ENCODE measurements at regions not wholly inside any gene's neighbourhood (a gene's known extent, or its start where the extent isn't known, plus 50 kb on each side); places are given as distances from the start of the nearest gene placed in this dataset.
"Not testable (repeated sequence)": the region's sequence is repeated elsewhere in the genome, so short reads cannot be mapped to it uniquely, and the experiment has no call there.

- H3K9me3 Mint-ChIP-seq (ENCODE audit: low read depth), result no peaks in the 10 kb centered on the region
- H3K4me1 Mint-ChIP-seq (ENCODE audit: low read depth), result peaks cover 8% of the 10 kb centered on the region
- H3K4me3 Mint-ChIP-seq (ENCODE audit: low read depth), result no peak overlapping the region
- H3K27ac Mint-ChIP-seq, result peak overlapping the region; percentile 49
- no peaks in the 10 kb centered on the region for H3K36me3 Mint-ChIP-seq (ENCODE audit: insufficient read depth)
- peaks cover 18% of the 10 kb centered on the region for H3K27me3 Mint-ChIP-seq
- no peak for DNase-seq (ENCODE audit: low spot score, unreplicated experiment)
- no peak for TF ChIP-seq CTCF (IDR thresholded peaks at IDR 0.05; ENCODE audit: unreplicated experiment)
Measured at GRCh38 chr16:29321585-29321984, 84.9 kb downstream of the NPIPB11 start.

- Mint-ChIP-seq H3K27ac (no peak overlapping the region), H3K36me3 (ENCODE audit: insufficient read depth) (no peaks in the 10 kb centered on the region), H3K27me3 (peaks cover 20% of the 10 kb centered on the region), H3K4me3 (ENCODE audit: low read depth) (no peak overlapping the region), H3K9me3 (ENCODE audit: low read depth) (no peaks in the 10 kb centered on the region), H3K4me1 (ENCODE audit: low read depth) (peaks cover 12% of the 10 kb centered on the region)
- no peak for DNase-seq (ENCODE audit: low spot score, unreplicated experiment)
- TF ChIP-seq CTCF (IDR thresholded peaks at IDR 0.05; ENCODE audit: unreplicated experiment), result no peak
Measured at GRCh38 chr16:29321000-29321393, 85.5 kb downstream of the NPIPB11 start.

- Mint-ChIP-seq H3K36me3 (ENCODE audit: insufficient read depth) (no peaks in the 10 kb centered on the region), H3K27me3 (peaks cover 23% of the 10 kb centered on the region), H3K27ac (peak overlapping the region; percentile 69), H3K4me3 (ENCODE audit: low read depth) (no peak overlapping the region), H3K4me1 (ENCODE audit: low read depth) (peaks cover 16% of the 10 kb centered on the region), H3K9me3 (ENCODE audit: low read depth) (no peaks in the 10 kb centered on the region)
- no peak for TF ChIP-seq CTCF (IDR thresholded peaks at IDR 0.05; ENCODE audit: unreplicated experiment)
- DNase-seq (ENCODE audit: low spot score, unreplicated experiment), result no peak
Measured at GRCh38 chr16:29320274-29320999, 86.1 kb downstream of the NPIPB11 start.

GRCh38 chr16:29319726-29320125 is 86.8 kb downstream of the NPIPB11 start:
- Mint-ChIP-seq H3K27ac (peak overlapping the region; percentile 69), H3K4me3 (ENCODE audit: low read depth) (no peak overlapping the region), H3K36me3 (ENCODE audit: insufficient read depth) (no peaks in the 10 kb centered on the region), H3K27me3 (peaks cover 23% of the 10 kb centered on the region), H3K9me3 (ENCODE audit: low read depth) (no peaks in the 10 kb centered on the region), H3K4me1 (ENCODE audit: low read depth) (peaks cover 16% of the 10 kb centered on the region)
- no peak for TF ChIP-seq CTCF (IDR thresholded peaks at IDR 0.05; ENCODE audit: unreplicated experiment)
- DNase-seq (ENCODE audit: low spot score, unreplicated experiment), result no peak

GRCh38 chr16:29318561-29318968 is 87.9 kb downstream of the NPIPB11 start:
- Mint-ChIP-seq H3K27ac (peak overlapping the region; percentile 49), H3K4me1 (ENCODE audit: low read depth) (peaks cover 16% of the 10 kb centered on the region), H3K27me3 (peaks cover 19% of the 10 kb centered on the region)
- not testable (repeated sequence) for H3K4me3 Mint-ChIP-seq (ENCODE audit: low read depth); DNase-seq (ENCODE audit: low spot score, unreplicated experiment); H3K36me3 Mint-ChIP-seq (ENCODE audit: insufficient read depth); H3K9me3 Mint-ChIP-seq (ENCODE audit: low read depth)

- H3K36me3 Mint-ChIP-seq (ENCODE audit: insufficient read depth), result no peaks in the 10 kb centered on the region
- H3K9me3 Mint-ChIP-seq (ENCODE audit: low read depth), result no peaks in the 10 kb centered on the region
- no peak overlapping the region for H3K4me3 Mint-ChIP-seq (ENCODE audit: low read depth)
- peak overlapping the region; percentile 49 for H3K27ac Mint-ChIP-seq
- TF ChIP-seq CTCF (IDR thresholded peaks at IDR 0.05; ENCODE audit: unreplicated experiment), result peak; percentile 43
- peaks cover 22% of the 10 kb centered on the region for H3K27me3 Mint-ChIP-seq
- H3K4me1 Mint-ChIP-seq (ENCODE audit: low read depth), result peaks cover 16% of the 10 kb centered on the region
- DNase-seq (ENCODE audit: low spot score, unreplicated experiment), result no peak
Measured at GRCh38 chr16:29318037-29318436, 88.5 kb downstream of the NPIPB11 start.

All from progenitor cell of endocrine pancreas (in vitro differentiated cells).